ENCODE measurements at regions not wholly inside any gene's neighbourhood (a gene's known extent, or its start where the extent isn't known, plus 50 kb on each side); places are given as distances from the start of the nearest gene placed in this dataset.

- TF ChIP-seq CTCF (conservative IDR thresholded peaks at IDR 0.05; ENCODE audit: low read depth, low read length): no peak
- TF ChIP-seq EZH2 (IDR thresholded peaks at IDR 0.05; ENCODE audit: borderline replicate concordance, low read depth, low read length, poor library complexity, severe bottlenecking): no peak
Observed at GRCh38 chr6:90868656-90869055, 281.8 kb upstream of the MAP3K7 start.

Measured in A673 (cell line).